Liver (tissue), 8 donors: ENCODE measurements at regions not wholly inside any gene's neighbourhood (a gene's known extent, or its start where the extent isn't known, plus 50 kb on each side); places are given as distances from the start of the nearest gene placed in this dataset.
A peak's percentile ranks its signal among the peaks of the same experiment; 100 is the strongest.

Source experiments
- DNase-seq: peaks from one replicate; pipeline ENCODE4 v3.0.0-alpha.2; 2017; ENCODE audit warnings: low spot score
- H3K27ac ChIP-seq, 2 donors: one replicate each; pipeline ENCODE4 v1.7.0; 2013; ENCODE audit warnings: inconsistent platforms in 2 of 2, low read length in 2 of 2, control low read depth in 1 of 2, low read depth in 1 of 2, mild to moderate bottlenecking in 1 of 2
- H3K27me3 ChIP-seq, 4 donors: one replicate each; pipeline versions ENCODE4 v1.6.1 to v1.7.0; 2013; ENCODE audit warnings: low read length in 3 of 4, inconsistent platforms in 1 of 4, mild to moderate bottlenecking in 1 of 4, moderate library complexity in 1 of 4; ENCODE audit not compliant: control insufficient read depth in 4 of 4, insufficient read depth in 4 of 4
- H3K36me3 ChIP-seq, 4 donors: one replicate each; pipeline versions ENCODE4 v1.6.1 to v1.7.0; 2013; ENCODE audit warnings: low read length in 3 of 4, mild to moderate bottlenecking in 3 of 4, low read depth in 1 of 4, moderate library complexity in 1 of 4; ENCODE audit not compliant: control insufficient read depth in 4 of 4, insufficient read depth in 3 of 4
- H3K4me1 ChIP-seq, 4 donors: one replicate each; pipeline versions ENCODE4 v1.6.1 to v1.7.0; 2013; ENCODE audit warnings: low read length in 3 of 4, mild to moderate bottlenecking in 3 of 4, moderate library complexity in 1 of 4; ENCODE audit not compliant: control insufficient read depth in 4 of 4, insufficient read depth in 4 of 4
- H3K4me3 ChIP-seq, 3 donors: one replicate each; pipeline versions ENCODE4 v1.6.1 to v1.7.0; 2013; ENCODE audit warnings: low read length in 3 of 3, control low read depth in 1 of 3, low read depth in 1 of 3, mild to moderate bottlenecking in 1 of 3
- H3K9ac ChIP-seq, 2 donors: one replicate each; pipeline ENCODE4 v1.7.0; 2013; ENCODE audit warnings: low read length in 2 of 2, mild to moderate bottlenecking in 2 of 2, moderate library complexity in 2 of 2, control low read depth in 1 of 2, low read depth in 1 of 2
- H3K9me3 ChIP-seq, 4 donors: one replicate each; pipeline versions ENCODE4 v1.6.1 to v1.7.0; 2013; ENCODE audit warnings: low read length in 3 of 4; ENCODE audit not compliant: control insufficient read depth in 4 of 4
- EGR1 ChIP-seq, 2 donors: IDR thresholded peaks; 2 replicates each; pipeline ENCODE4 v1.6.1; 2016 to 2018; ENCODE audit warnings: antibody characterized with exemption in 2 of 2, low read depth in 2 of 2
- FOXA1 ChIP-seq: IDR thresholded peaks from 2 replicates; pipeline ENCODE4 v1.6.1; 2016; ENCODE audit warnings: antibody characterized with exemption
- FOXA2 ChIP-seq: IDR thresholded peaks from 2 replicates; pipeline ENCODE4 v1.6.1; 2016; ENCODE audit warnings: antibody characterized with exemption
- GABPA ChIP-seq, 2 donors: IDR thresholded peaks in 1 of 2; conservative IDR thresholded peaks in 1 of 2; 2 replicates each; pipeline ENCODE4 v1.6.1; 2016; ENCODE audit warnings: antibody characterized with exemption in 2 of 2, mild to moderate bottlenecking in 1 of 2, moderate library complexity in 1 of 2
- HNF4A ChIP-seq, 2 donors: conservative IDR thresholded peaks; 2 replicates each; pipeline ENCODE4 v1.6.1; 2016; ENCODE audit warnings: antibody characterized with exemption in 2 of 2, mild to moderate bottlenecking in 2 of 2
- HNF4G ChIP-seq: IDR thresholded peaks from 2 replicates; pipeline ENCODE4 v1.6.1; 2016; ENCODE audit warnings: antibody characterized with exemption
- JUND ChIP-seq, 2 donors: IDR thresholded peaks; 2 replicates each; pipeline ENCODE4 v1.6.1; 2016; ENCODE audit warnings: antibody characterized with exemption in 2 of 2
- NR2F2 ChIP-seq: IDR thresholded peaks from 2 replicates; pipeline ENCODE4 v1.6.1; 2016; ENCODE audit warnings: antibody characterized with exemption
- RAD21 ChIP-seq, 2 donors: IDR thresholded peaks; 2 replicates each; pipeline ENCODE4 v1.6.1; 2016; ENCODE audit warnings: antibody characterized with exemption in 2 of 2, mild to moderate bottlenecking in 2 of 2
- RXRA ChIP-seq, 2 donors: IDR thresholded peaks; 2 replicates each; pipeline ENCODE4 v1.6.1; 2017 to 2018; ENCODE audit warnings: antibody characterized with exemption in 2 of 2, mild to moderate bottlenecking in 1 of 2
- SP1 ChIP-seq: IDR thresholded peaks from 2 replicates; pipeline ENCODE4 v1.6.1; 2018; ENCODE audit warnings: antibody characterized with exemption, mild to moderate bottlenecking
- TAF1 ChIP-seq: conservative IDR thresholded peaks from 2 replicates; pipeline ENCODE4 v1.6.1; 2016; ENCODE audit warnings: antibody characterized with exemption, mild to moderate bottlenecking
- WGBS: extraction: QIAGEN DNeasy Blood & Tissue Kit; methylation state at CpG from one replicate; pipeline ENCODE4 v1.1.7; 2013; 5-methylcytosine and 5-hydroxymethylcytosine counted together
- TF ChIP-seq, protein P1 (sequence below): IDR thresholded peaks from 2 replicates; pipeline ENCODE4 v1.6.1; 2016; ENCODE audit warnings: antibody characterized with exemption
- TF ChIP-seq, protein P2 (sequence below): fragments of 150-350 bp; IDR thresholded peaks from 2 replicates; pipeline ENCODE4 v1.5.1; 2017; ENCODE audit warnings: improper control_type of control experiment, low read depth, low read length; ENCODE audit not compliant: missing input control
- TF ChIP-seq, protein P3 (sequence below): IDR thresholded peaks from 2 replicates; pipeline ENCODE4 v1.6.1; 2016; ENCODE audit warnings: antibody characterized with exemption, mild to moderate bottlenecking
- TF ChIP-seq, protein P4 (sequence below): IDR thresholded peaks from 2 replicates; pipeline ENCODE4 v1.6.1; 2016; ENCODE audit warnings: antibody characterized with exemption
- donor health status: healthy.
- donor health status: healthy.
- donor health status: healthy.
- donor health status: healthy.
- donor health status: healthy.

DNA sequence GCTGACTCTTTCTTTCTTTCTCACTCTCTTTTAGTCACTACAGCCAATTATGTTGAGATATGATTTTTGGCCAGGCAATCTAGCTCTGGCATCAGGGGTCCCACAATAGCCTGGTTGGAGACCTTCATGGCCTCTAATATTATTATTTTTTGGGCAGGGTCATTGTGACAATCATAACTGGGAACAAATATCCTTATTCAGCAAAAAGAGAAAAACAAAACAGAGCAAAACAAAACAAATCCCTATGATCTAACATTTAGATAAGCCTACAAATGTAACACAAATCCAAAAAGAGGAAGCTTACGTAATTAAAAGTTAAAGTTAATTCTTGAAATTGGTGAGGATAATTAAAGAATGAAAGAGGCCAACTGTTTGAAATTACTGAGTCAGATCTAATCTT, 640.0 kb downstream of the TUSC7 start (continued):
- TF ChIP-seq, protein P1, sequence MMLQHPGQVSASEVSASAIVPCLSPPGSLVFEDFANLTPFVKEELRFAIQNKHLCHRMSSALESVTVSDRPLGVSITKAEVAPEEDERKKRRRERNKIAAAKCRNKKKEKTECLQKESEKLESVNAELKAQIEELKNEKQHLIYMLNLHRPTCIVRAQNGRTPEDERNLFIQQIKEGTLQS, result no peak
- TF ChIP-seq JUND (IDR thresholded peaks at IDR 0.05), result no peak

DNA sequence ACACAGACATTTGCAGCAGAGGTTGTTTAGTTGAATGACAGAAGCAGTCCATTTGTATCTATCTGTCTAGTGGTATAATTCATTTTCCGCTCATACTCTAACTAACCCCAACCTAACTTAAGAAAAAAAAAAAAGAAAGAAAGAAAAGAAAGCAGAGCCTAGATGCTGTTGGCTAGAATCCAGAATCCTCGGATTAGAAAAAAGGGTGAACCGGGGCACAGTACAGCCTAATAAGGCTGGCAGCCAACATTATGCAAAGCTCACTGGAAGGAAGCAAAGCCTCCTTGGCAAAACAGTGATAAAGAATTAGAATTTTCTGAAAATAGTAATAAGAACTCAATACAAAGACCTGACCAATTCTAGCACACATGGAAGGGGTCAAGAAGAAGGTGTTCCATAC, 640.8 kb downstream of the TUSC7 start:
- Histone ChIP-seq H3K9ac (no peak overlapping the region), H3K27me3 (no peaks in the 10 kb centered on the region), H3K9me3 (no peaks in the 10 kb centered on the region), H3K36me3 (no peaks in the 10 kb centered on the region), H3K4me3 (no peak overlapping the region), H3K4me1 (no peaks in the 10 kb centered on the region), H3K27ac (no peak overlapping the region)
- TF ChIP-seq NR2F2 (no peak), EGR1 (IDR thresholded peaks at IDR 0.05; ENCODE audit: low read depth in 2 of 2) (no peak), FOXA2 (no peak)
- 57% methylated on average over 3 of the region's 3 CpGs for WGBS
- DNase-seq, result no peak

DNA sequence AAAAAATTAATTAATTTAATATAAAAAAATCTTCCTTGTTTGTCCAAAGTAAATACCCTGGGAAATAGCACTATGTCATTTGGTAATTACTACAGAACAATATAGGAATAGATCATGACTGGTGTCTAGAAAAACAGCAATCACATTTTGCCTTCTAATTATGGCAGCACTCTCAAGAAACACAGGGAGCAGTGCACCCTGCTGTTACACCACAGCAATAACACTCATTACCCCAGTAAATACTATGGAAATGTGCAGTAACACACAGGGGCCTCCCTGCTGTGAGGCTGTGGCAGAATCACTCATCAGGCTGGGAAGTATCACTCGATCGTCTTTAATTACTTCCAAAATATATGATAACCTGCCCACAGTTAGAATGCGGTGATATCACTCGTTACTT, 646.0 kb downstream of the TUSC7 start:
- Histone ChIP-seq H3K27ac (no peak overlapping the region), H3K36me3 (no peaks in the 10 kb centered on the region), H3K4me3 (no peak overlapping the region), H3K9me3 (no peaks in the 10 kb centered on the region), H3K4me1 (no peaks in the 10 kb centered on the region), H3K9ac (no peak overlapping the region), H3K27me3 (no peaks in the 10 kb centered on the region)
- TF ChIP-seq SP1 (no peak), RAD21 (IDR thresholded peaks at IDR 0.05) (peak; percentile 89 to 94)
- TF ChIP-seq, protein P2, sequence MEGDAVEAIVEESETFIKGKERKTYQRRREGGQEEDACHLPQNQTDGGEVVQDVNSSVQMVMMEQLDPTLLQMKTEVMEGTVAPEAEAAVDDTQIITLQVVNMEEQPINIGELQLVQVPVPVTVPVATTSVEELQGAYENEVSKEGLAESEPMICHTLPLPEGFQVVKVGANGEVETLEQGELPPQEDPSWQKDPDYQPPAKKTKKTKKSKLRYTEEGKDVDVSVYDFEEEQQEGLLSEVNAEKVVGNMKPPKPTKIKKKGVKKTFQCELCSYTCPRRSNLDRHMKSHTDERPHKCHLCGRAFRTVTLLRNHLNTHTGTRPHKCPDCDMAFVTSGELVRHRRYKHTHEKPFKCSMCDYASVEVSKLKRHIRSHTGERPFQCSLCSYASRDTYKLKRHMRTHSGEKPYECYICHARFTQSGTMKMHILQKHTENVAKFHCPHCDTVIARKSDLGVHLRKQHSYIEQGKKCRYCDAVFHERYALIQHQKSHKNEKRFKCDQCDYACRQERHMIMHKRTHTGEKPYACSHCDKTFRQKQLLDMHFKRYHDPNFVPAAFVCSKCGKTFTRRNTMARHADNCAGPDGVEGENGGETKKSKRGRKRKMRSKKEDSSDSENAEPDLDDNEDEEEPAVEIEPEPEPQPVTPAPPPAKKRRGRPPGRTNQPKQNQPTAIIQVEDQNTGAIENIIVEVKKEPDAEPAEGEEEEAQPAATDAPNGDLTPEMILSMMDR, result peak; percentile 71
- WGBS, result 47% methylated on average over 4 of the region's 4 CpGs
- DNase-seq, result no peak

DNA sequence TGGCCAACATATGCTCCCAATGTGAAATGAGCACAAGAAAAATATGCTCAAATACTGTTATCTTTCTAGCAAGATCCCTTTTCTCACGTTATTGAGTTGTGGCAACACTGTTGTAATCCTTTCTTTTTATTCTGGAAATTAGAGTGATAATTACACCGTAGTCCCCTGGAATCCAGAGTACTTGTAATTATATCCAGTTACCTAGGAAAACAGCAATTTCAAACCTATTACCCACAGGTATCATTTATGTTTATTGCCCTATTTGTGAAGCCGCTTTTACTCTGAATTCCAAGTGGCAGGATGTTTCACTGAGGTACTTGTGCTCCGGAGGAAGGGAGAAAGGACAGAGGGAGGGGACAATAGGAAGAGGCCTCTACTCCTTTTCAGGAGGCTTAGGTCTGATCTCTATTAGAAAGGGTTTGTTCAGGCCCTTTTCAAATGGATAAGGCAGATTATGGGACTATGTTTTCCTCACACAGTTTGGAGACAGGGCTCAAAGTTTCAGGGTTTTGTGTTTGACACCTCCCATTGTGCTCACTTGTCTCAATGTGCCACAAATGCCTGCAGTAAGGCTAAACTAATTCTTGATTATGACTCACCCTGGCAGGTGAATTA, 646.6 kb downstream of the TUSC7 start:
- Histone ChIP-seq H3K4me3 (no peak overlapping the region), H3K27ac (no peak overlapping the region), H3K36me3 (no peaks in the 10 kb centered on the region), H3K4me1 (no peaks in the 10 kb centered on the region), H3K27me3 (no peaks in the 10 kb centered on the region), H3K9ac (no peak overlapping the region), H3K9me3 (no peaks in the 10 kb centered on the region)
- TF ChIP-seq, protein P2, result no peak
- no peak for TF ChIP-seq TAF1
- TF ChIP-seq RAD21 (IDR thresholded peaks at IDR 0.05), result no peak
- TF ChIP-seq HNF4G, result no peak
- no peak for TF ChIP-seq SP1
- TF ChIP-seq, protein P1, result no peak
- no peak for TF ChIP-seq FOXA1
- TF ChIP-seq, protein P3, sequence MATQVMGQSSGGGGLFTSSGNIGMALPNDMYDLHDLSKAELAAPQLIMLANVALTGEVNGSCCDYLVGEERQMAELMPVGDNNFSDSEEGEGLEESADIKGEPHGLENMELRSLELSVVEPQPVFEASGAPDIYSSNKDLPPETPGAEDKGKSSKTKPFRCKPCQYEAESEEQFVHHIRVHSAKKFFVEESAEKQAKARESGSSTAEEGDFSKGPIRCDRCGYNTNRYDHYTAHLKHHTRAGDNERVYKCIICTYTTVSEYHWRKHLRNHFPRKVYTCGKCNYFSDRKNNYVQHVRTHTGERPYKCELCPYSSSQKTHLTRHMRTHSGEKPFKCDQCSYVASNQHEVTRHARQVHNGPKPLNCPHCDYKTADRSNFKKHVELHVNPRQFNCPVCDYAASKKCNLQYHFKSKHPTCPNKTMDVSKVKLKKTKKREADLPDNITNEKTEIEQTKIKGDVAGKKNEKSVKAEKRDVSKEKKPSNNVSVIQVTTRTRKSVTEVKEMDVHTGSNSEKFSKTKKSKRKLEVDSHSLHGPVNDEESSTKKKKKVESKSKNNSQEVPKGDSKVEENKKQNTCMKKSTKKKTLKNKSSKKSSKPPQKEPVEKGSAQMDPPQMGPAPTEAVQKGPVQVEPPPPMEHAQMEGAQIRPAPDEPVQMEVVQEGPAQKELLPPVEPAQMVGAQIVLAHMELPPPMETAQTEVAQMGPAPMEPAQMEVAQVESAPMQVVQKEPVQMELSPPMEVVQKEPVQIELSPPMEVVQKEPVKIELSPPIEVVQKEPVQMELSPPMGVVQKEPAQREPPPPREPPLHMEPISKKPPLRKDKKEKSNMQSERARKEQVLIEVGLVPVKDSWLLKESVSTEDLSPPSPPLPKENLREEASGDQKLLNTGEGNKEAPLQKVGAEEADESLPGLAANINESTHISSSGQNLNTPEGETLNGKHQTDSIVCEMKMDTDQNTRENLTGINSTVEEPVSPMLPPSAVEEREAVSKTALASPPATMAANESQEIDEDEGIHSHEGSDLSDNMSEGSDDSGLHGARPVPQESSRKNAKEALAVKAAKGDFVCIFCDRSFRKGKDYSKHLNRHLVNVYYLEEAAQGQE, result no peak
- no peak for TF ChIP-seq FOXA2
- no peak for TF ChIP-seq JUND (IDR thresholded peaks at IDR 0.05)
- no peak for TF ChIP-seq HNF4A (conservative IDR thresholded peaks at IDR 0.05)
- no peak for TF ChIP-seq RXRA (IDR thresholded peaks at IDR 0.05)
- TF ChIP-seq GABPA (IDR thresholded peaks at IDR 0.05 in 1 of 2, conservative IDR thresholded peaks at IDR 0.05 in 1 of 2), result no peak
- TF ChIP-seq EGR1 (IDR thresholded peaks at IDR 0.05; ENCODE audit: low read depth in 2 of 2), result no peak
- TF ChIP-seq, protein P4, sequence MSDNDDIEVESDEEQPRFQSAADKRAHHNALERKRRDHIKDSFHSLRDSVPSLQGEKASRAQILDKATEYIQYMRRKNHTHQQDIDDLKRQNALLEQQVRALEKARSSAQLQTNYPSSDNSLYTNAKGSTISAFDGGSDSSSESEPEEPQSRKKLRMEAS, result no peak
- WGBS, result 59% methylated on average over 4 of the region's 4 CpGs
- DNase-seq, result no peak
